ENCODE measurements at regions not wholly inside any gene's neighbourhood (a gene's known extent, or its start where the extent isn't known, plus 50 kb on each side); places are given as distances from the start of the nearest gene placed in this dataset.

- TF ChIP-seq CTCF (conservative IDR thresholded peaks at IDR 0.05; ENCODE audit: low read length) (no peak), EZH2phosphoT487 (IDR thresholded peaks at IDR 0.05; ENCODE audit: borderline replicate concordance) (no peak)
Observed at GRCh38 chr6:56890683-56891429, 64.1 kb upstream of the BEND6 start.
